GM12873 (cell line): ENCODE measurements at regions not wholly inside any gene's neighbourhood (a gene's known extent, or its start where the extent isn't known, plus 50 kb on each side); places are given as distances from the start of the nearest gene placed in this dataset.

ENCODE experiments used
- TF ChIP-seq, protein P1 (sequence below): IDR thresholded peaks from 2 replicates; pipeline ENCODE4 v1.5.1; 2012; ENCODE audit warnings: low read depth, mild to moderate bottlenecking, moderate library complexity, low read length, control low read depth; ENCODE audit not compliant: insufficient read depth; ENCODE audit errors: missing control alignments

DNA sequence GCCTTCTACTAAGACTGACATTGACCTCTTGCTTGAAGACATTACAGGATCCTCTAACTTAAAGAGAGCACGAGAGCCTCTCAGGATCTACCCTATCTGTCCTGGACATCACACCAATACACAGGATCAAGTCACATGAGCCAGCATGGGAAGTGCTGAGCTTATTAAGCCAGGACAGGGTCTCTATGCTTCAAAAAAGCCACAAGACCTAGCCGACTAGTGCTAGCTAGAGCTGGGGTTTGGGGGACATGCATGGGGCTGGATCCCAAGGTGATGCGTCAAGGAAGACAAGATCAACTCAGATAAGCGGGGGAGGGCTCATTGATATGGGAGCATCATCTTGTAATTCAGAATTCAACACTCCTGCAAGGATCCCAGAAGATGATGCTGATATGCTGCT lies 167.2 kb upstream of the TAB2 start:
- TF ChIP-seq, protein P1, sequence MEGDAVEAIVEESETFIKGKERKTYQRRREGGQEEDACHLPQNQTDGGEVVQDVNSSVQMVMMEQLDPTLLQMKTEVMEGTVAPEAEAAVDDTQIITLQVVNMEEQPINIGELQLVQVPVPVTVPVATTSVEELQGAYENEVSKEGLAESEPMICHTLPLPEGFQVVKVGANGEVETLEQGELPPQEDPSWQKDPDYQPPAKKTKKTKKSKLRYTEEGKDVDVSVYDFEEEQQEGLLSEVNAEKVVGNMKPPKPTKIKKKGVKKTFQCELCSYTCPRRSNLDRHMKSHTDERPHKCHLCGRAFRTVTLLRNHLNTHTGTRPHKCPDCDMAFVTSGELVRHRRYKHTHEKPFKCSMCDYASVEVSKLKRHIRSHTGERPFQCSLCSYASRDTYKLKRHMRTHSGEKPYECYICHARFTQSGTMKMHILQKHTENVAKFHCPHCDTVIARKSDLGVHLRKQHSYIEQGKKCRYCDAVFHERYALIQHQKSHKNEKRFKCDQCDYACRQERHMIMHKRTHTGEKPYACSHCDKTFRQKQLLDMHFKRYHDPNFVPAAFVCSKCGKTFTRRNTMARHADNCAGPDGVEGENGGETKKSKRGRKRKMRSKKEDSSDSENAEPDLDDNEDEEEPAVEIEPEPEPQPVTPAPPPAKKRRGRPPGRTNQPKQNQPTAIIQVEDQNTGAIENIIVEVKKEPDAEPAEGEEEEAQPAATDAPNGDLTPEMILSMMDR, result no peak

DNA sequence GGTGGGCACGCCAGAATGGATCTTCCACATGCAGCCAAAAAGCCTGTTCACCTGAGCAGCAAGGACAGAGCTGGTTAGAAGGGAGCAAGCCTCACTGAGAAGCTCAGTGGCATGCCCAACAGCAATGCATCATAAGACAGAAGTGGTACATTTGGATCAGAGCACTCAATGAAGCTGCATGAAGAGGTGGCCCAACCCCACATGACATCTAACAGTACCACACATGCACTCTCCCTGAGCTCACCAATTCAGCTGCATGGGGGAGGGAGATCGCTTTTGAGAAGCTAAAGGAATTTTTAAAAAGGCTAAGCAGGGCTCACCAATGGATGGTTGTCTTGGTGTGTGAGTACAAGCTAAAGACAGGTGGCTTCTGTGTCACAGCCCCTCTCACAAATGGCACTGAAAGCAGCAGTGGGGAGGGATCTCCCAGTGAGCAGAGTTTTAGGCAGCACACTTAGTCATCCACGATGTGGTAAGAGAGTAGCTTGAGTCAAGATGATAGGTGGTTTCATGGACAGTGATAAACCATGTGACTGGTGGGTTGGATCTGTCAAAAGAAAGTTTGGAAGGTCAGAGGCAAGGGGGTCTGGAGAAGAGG lies 166.6 kb upstream of the TAB2 start:
- TF ChIP-seq, protein P1, result no peak

DNA sequence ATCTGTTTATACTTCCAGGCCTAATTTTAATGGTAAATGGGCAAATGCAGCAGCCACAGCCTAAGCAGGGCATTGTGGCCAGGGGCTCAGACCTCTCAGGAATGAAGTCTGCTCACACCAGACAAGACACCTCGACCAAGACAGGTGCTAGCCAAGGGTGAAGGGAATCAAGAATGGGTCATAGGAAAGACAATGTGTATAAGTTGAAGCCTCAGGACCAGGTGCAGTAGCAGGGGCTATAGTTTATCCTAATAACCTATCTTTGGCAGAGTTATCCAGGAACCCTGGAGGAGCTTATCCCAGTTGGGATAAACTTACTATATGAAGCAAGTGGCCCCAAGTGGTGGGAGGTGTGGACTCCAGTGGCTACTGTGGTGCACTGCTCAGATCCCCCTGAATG lies 165.0 kb upstream of the TAB2 start:
- TF ChIP-seq, protein P1, result no peak

DNA sequence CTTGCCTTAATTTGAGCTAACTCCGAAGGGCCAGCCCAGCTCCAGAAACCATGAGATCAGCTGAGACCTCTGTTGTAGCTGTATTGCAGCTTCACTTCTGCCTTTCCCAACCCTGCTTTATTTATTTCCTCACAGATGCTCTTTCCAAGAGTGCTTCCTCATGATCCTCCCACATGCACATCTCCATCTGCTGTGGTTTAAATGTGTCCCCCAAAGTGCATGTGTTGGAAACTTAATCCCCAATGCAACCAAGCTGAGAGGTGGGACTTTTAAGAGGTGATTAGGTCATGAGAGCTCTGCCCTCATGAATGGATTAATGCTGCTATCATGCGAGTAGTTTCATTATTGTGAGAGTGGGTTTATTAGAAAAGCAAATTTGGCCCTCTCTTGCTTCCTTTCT lies 164.4 kb upstream of the TAB2 start:
- TF ChIP-seq, protein P1, result no peak

DNA sequence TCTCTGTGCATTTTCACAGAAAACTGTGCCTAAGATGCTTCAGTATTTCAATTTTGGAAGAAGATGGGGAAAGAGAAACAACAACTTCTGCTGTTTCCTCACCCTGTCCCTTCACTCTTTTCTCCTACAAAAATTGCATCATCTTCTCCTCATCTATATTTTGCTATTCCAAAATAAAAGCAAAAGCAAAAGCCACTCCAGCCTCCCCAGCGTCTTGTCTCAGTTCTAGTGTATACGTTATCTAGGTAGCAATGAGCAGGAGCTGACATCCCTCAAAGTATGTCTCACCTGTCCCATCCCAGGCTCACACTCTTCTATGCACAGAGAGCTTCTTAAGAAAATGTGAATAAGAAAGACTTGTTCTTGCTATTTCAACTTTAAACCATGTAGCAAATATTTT lies 163.8 kb upstream of the TAB2 start:
- TF ChIP-seq, protein P1, result no peak

DNA sequence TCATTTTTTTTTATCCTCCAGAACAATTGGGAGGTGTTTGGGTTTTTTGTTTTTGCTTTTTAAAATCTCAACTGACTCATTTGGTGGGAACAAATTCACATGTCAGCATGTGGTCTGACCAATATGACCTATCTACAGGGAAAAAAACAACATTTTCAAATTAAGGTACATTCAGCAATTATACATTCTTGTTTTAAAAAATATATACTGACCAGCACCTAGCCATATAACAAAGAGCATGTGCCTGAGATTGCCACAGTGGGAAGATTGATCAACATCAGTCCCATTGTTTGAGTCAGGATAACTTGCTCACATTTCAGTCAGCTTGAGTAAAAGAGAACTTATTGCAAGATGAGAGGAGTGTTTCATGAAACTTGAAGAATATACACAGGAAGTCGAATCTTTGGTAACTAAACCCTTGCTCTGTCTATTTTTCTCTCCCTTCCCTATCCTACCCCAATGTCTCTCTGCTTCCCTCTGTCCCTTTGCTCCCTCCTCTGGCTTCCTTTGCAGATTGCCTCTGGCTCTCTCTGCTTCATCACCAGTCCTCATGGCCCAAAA lies 163.2 kb upstream of the TAB2 start:
- TF ChIP-seq, protein P1, result no peak

DNA sequence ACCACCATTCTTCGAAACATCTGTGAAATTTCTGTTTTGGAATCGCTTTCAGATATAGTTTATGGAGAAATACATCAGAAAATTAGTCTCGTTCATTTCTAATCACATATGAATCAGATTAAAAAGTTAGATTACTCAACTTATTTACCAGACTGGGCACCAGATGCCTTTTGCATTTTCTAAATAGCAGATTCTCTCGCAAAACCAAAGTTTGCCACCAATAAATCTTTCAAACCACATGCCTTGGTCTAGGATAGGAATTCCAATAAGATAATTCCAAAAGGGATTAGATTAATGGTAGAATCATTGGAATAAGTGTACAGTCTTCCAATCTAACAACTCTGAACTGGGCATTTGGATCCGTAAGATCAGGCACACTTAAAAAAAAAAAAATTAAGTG lies 160.4 kb upstream of the TAB2 start:
- TF ChIP-seq, protein P1, result no peak
